GM13977 (cell line): ENCODE measurements at regions not wholly inside any gene's neighbourhood (a gene's known extent, or its start where the extent isn't known, plus 50 kb on each side); places are given as distances from the start of the nearest gene placed in this dataset.

Source experiments
- DNase-seq: peaks from one replicate; pipeline ENCODE4 v3.0.0; 2012; ENCODE audit warnings: low spot score
- in situ Hi-C: fragments of 300-500 bp; cut with MboI; formaldehyde crosslinking; loops from one replicate; pipeline ENCODE4 v1.12.0; 2022; ENCODE audit warnings: low sequenced_read_pairs, low pct_unique_long_range_greater_than_20kb, mixed read lengths, inconsistent platforms; ENCODE audit not compliant: unreplicated experiment
- TF ChIP-seq, protein P1 (sequence below): IDR thresholded peaks from 2 replicates; pipeline ENCODE4 v1.5.1; 2012; ENCODE audit warnings: mild to moderate bottlenecking, control low read depth; ENCODE audit not compliant: insufficient read depth; ENCODE audit errors: extremely low read depth, missing control alignments

DNA sequence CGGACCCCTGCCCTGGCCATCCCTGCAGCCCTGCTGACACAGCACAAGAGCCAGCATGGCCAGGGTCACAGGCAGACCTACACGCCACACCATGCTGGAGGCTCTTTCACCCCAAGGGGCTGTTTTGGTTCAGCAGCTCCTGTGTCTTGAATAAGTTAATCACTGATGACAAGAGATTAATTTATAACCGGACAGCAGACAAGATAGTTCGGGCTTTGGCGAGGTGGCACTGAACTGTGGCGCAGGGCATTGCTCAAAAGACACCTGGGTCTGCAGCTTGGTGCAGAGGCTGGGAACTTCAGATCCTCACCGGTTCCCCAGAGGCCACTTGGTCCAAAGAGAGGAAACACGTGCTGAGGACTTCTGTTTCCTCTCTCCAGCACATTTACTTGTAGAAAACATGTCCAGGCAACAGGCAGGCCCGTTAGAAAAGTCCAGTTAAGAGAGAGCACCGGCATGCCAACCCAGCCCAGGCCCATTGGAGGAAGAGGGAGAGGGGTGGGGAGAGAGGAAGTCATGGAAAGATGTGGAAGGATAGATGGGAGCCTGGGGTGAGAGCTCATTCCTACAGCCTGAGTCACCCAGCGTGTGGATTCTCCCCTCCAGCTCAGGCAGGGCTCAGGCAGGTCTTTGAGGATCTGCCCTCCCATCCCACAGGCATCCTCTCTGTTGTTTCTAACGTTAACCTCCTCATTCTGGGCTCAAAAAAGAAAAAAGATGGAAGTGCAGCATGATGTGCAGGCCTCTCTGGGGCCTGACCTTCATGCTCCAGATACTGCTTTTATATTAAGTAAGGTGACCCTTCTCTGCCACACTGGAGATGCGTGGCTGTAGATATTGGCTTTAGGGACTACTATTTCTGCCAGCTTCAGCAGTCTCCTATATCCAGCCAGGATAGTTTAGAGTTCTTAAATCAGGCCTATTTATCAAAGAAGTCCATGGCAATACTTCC, 80.0 kb upstream of the HNF1B start:
- no peak for DNase-seq
- TF ChIP-seq, protein P1, sequence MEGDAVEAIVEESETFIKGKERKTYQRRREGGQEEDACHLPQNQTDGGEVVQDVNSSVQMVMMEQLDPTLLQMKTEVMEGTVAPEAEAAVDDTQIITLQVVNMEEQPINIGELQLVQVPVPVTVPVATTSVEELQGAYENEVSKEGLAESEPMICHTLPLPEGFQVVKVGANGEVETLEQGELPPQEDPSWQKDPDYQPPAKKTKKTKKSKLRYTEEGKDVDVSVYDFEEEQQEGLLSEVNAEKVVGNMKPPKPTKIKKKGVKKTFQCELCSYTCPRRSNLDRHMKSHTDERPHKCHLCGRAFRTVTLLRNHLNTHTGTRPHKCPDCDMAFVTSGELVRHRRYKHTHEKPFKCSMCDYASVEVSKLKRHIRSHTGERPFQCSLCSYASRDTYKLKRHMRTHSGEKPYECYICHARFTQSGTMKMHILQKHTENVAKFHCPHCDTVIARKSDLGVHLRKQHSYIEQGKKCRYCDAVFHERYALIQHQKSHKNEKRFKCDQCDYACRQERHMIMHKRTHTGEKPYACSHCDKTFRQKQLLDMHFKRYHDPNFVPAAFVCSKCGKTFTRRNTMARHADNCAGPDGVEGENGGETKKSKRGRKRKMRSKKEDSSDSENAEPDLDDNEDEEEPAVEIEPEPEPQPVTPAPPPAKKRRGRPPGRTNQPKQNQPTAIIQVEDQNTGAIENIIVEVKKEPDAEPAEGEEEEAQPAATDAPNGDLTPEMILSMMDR: no peak

DNA sequence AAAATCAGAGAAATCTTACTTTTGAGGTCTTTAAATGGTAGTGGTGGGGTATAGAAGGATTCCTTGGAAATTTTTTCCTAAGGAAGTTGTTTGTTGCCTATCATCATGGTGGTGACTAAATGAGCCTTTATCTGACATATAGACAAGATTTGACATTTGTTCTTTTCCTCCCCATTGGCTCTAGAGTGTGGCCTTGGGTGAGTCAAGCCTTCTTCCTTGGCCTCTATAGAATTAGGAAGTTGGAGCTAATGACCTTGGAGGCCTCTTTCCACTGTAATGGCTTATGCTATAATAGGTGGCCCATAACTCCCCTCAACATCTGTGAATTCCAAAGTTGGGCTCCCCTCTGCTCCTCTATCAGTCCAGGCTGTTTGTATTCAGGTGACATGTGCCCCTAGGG, 79.1 kb upstream of the HNF1B start:
- DNase-seq: no peak
- TF ChIP-seq, protein P1: no peak
- in situ Hi-C loops: no loop called here

More for the DNA sequence above, 80.0 kb upstream of the HNF1B start:
- in situ Hi-C loops: no loop called here

DNA sequence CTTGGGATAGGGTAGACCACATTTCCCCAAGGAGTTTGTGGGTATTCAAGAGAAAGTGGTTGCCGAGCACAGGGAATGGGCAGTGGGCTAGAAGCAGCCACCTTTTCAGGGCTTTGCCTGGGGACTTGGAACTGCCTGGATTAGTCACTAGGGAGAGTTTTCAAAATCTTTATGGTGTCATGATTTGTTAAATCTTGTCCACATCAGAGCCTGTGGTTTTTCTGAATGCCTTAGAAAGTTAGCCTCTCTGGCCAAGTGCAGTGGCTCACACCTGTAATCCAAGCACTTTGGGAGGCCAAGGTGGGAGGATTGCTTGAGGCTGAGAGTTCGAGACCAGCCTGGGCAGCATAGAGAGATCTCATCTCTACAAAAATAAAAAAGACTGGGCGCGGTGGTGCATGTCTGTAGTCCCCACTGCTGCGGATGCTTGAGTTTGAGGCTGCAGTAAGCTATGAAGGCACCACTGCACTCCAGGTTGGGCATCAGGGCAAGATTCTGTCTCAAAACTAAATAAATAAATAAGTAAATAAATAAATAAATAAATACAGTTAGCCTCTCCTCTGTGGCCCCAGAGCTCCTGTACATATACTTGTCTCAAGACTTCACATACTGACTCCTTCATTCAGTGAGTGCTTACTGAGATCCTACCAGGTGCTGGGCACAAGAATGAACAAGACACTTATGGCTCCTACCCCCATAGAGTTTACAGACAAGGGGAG, 76.3 kb upstream of the HNF1B start:
- TF ChIP-seq, protein P1: no peak
- in situ Hi-C loops: no loop called here
- no peak for DNase-seq

DNA sequence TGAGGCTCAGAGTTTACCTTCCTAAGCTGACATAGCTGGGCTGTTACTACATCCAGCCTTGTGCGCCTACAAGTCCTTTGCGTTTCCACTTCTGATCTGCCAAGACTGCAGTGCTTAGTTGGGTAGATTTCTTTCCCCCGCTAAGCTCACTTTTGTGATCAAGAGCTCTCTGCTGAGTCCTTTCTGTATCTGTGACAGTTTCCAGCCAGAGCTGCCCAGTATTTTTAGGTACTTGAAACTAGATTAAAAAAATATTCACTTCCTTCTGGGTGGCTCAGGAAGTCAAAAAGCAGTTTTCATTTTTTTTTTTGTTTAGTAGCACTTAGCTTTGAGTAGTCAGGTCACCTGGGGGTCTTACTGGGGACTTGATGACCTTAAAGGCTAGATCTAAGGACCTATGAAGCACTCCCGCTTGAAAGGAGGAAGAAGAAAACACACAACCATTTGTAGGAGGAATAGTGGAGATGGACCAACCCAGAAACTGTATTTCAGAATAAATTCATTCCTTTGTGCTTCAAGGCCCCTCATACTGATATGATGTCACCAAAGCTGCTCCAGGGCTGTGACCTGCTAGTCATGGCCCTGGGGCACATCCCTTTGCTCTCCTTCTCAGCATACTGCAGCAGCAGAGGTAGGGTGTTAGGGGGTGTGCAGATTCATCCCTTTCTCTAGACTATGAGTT, 75.6 kb upstream of the HNF1B start:
- in situ Hi-C loops: no loop called here
- TF ChIP-seq, protein P1: no peak

DNA sequence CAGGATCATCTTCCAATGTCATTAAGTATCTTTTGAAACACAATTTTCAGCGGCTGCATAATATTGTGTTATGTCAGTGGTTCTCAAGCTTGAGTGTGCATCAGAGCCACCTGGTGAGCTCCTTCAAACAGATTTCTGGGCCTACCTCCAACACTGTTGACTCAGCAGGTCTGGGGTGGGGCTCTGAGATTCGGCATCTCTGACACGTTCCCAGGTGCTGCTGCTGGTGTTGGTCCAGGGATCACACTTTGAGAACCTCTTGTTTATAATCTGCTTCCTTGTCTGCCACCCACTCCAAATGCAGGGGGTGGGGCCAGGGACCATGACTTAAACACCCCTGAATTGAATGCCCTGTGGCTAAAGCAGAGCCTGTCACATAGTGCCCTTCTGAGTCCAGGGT, 73.8 kb upstream of the HNF1B start:
- DNase-seq: no peak
- in situ Hi-C loops: no loop called here
- TF ChIP-seq, protein P1: no peak

More for the DNA sequence above, 75.6 kb upstream of the HNF1B start:
- DNase-seq: peak; percentile 44

DNA sequence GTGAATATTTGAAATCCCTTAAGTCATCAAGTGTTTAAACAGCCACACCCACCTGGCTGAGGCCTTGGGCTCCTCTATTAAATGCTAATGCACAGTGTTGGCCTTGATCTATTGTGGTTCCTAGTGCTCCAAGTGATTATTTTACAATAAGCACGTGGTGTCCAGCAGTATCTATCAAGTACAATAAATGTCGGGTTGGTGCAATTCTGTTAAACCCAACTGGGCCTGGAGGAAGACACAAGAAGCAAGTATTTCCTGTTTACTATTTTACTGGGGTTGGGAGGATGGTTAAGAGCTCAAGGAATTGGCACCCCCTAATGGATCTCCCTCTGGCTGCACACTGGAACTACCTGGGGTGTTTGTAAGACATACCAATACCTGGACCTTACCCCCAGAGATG, 72.1 kb upstream of the HNF1B start:
- no peak for DNase-seq
- in situ Hi-C loops: no loop called here
- TF ChIP-seq, protein P1: no peak
